OCI-LY3 (cell line): ENCODE measurements at regions not wholly inside any gene's neighbourhood (a gene's known extent, or its start where the extent isn't known, plus 50 kb on each side); places are given as distances from the start of the nearest gene placed in this dataset.
"Not testable (repeated sequence)": the region's sequence is repeated elsewhere in the genome, so short reads cannot be mapped to it uniquely, and the experiment has no call there.

Experiments
- CTCF ChIP-seq: fragments of 200-600, 300-600 bp; sonication (generic); IDR thresholded peaks from 2 replicates; pipeline ENCODE4 v1.5.1; 2014; ENCODE audit warnings: antibody characterized with exemption, low read length, low read depth
- EZH2phosphoT487 ChIP-seq: fragments of 200-600 bp; shearing (Covaris generic); IDR thresholded peaks from 2 replicates; pipeline ENCODE4 v1.6.1; 2018; ENCODE audit warnings: antibody characterized with exemption, mixed run types, low read depth

- not testable (repeated sequence) for TF ChIP-seq CTCF, EZH2phosphoT487
Observed at GRCh38 chr2:89811910-89812309, 1120.4 kb downstream of the RPIA start.
